H1 (cell line): ENCODE measurements at regions not wholly inside any gene's neighbourhood (a gene's known extent, or its start where the extent isn't known, plus 50 kb on each side); places are given as distances from the start of the nearest gene placed in this dataset.

Experiments
- CTCF ChIA-PET: fragments of 300-600 bp; sonication (Branson Sonifier 250); formaldehyde crosslinking; loops from one replicate; lab custom pipeline; 2021; ENCODE audit not compliant: partially characterized antibody; lab: Charles Lee
- POLR2A ChIA-PET: fragments of 300-600 bp; sonication (Branson Sonifier 250); formaldehyde crosslinking; loops from one replicate; lab custom pipeline; 2021; ENCODE audit warnings: inconsistent platforms; ENCODE audit not compliant: partially characterized antibody; lab: Charles Lee
- DNase-seq, 2 experiments: peaks; one replicate each; pipeline versions ENCODE4 v3.0.0 to v3.0.0-alpha.2; 2010 to 2022; ENCODE audit warnings: low spot score in 2 of 2, low read depth in 1 of 2, mixed read lengths in 1 of 2
- FAIRE-seq: peaks from 2 replicates; lab custom pipeline; 2011; peaks lifted over from hg19 to GRCh38; lab: Jason Lieb, UNC
- H2AFZ ChIP-seq: 2 replicates; pipeline ENCODE4 v1.8.1; 2012; ENCODE audit warnings: low read length, inconsistent platforms
- H2AK5ac ChIP-seq: 2 replicates; pipeline ENCODE4 v1.6.1; 2013; ENCODE audit warnings: low read depth, low read length
- H2BK120ac ChIP-seq: replicated peaks from 2 replicates; pipeline ENCODE3; 2013; ENCODE audit warnings: low read depth, low read length, inconsistent platforms
- H2BK12ac ChIP-seq: 2 replicates; pipeline ENCODE4 v1.6.1; 2013; ENCODE audit warnings: low read depth, low read length
- H2BK15ac ChIP-seq: 2 replicates; pipeline ENCODE4 v1.6.1; 2013; ENCODE audit warnings: low read length
- H2BK20ac ChIP-seq: 2 replicates; pipeline ENCODE4 v1.6.1; 2013; ENCODE audit warnings: low read length
- H2BK5ac ChIP-seq: 2 replicates; pipeline ENCODE4 v1.6.1; 2013; ENCODE audit warnings: low read depth, low read length
- H3K14ac ChIP-seq: 2 replicates; pipeline ENCODE4 v1.6.1; 2013; ENCODE audit warnings: inconsistent platforms; ENCODE audit not compliant: insufficient read length
- H3K18ac ChIP-seq: 2 replicates; pipeline ENCODE4 v1.6.1; 2013; ENCODE audit warnings: low read length; ENCODE audit errors: extremely low read depth
- H3K23ac ChIP-seq: 2 replicates; pipeline ENCODE4 v1.6.1; 2013; ENCODE audit warnings: inconsistent platforms; ENCODE audit not compliant: insufficient read length
- H3K23me2 ChIP-seq: 2 replicates; pipeline ENCODE4 v1.6.1; 2013; ENCODE audit warnings: low read depth, low read length
- H3K27ac ChIP-seq: 2 replicates; pipeline ENCODE4 v1.6.1; 2011; ENCODE audit warnings: low read depth, low read length, inconsistent platforms
- H3K27me3 ChIP-seq, 4 experiments: replicated peaks in 1 of 4; 1 replicate in 1 of 4; 2 replicates in 3 of 4; pipeline versions ENCODE4 v1.6.1 to v1.8.1; 2011 to 2013; ENCODE audit warnings: low read length in 3 of 4, mild to moderate bottlenecking in 3 of 4, inconsistent platforms in 2 of 4, mixed read lengths in 2 of 4, moderate library complexity in 1 of 4; ENCODE audit not compliant: control insufficient read depth in 3 of 4, insufficient read depth in 3 of 4; ENCODE audit errors: extremely low read depth in 1 of 4
- H3K36me3 ChIP-seq, 4 experiments: 2 replicates each; pipeline versions ENCODE4 v1.6.1 to v1.8.1; 2011 to 2013; ENCODE audit warnings: mild to moderate bottlenecking in 4 of 4, low read length in 3 of 4, moderate library complexity in 2 of 4, control low read depth in 1 of 4, inconsistent platforms in 1 of 4; ENCODE audit not compliant: insufficient read depth in 4 of 4, control insufficient read depth in 2 of 4
- H3K4ac ChIP-seq: replicated peaks from 2 replicates; pipeline ENCODE3; 2013; ENCODE audit warnings: low read length, low read depth, mixed read lengths, inconsistent platforms; ENCODE audit not compliant: insufficient read length
- H3K4me1 ChIP-seq, 4 experiments: replicated peaks in 1 of 4; 1 replicate in 1 of 4; 2 replicates in 3 of 4; pipeline versions ENCODE4 v1.6.1 to v1.8.1; 2011 to 2013; ENCODE audit warnings: low read length in 3 of 4, inconsistent platforms in 2 of 4, mixed read lengths in 1 of 4; ENCODE audit not compliant: insufficient read depth in 4 of 4, control insufficient read depth in 3 of 4
- H3K4me2 ChIP-seq, 2 experiments: 2 replicates each; pipeline versions ENCODE4 v1.6.1 to v1.8.1; 2011 to 2013; ENCODE audit warnings: low read depth in 2 of 2, low read length in 2 of 2, control low read depth in 1 of 2, inconsistent platforms in 1 of 2, mild to moderate bottlenecking in 1 of 2; ENCODE audit not compliant: insufficient read depth in 1 of 2
- H3K4me3 ChIP-seq, 4 experiments: fragments of 200-600, 300-600 bp in 1 of 4; sonication (generic), shearing (Covaris generic), sonication (Bioruptor Twin) in 1 of 4; 2 replicates each; pipeline versions ENCODE4 v1.5.1 to v1.8.1; 2011 to 2016; ENCODE audit warnings: low read length in 4 of 4, low read depth in 3 of 4, control low read depth in 2 of 4, inconsistent platforms in 2 of 4, mild to moderate bottlenecking in 2 of 4, mixed read lengths in 1 of 4, moderate library complexity in 1 of 4; ENCODE audit not compliant: insufficient read depth in 2 of 4; ENCODE audit errors: extremely low read depth in 1 of 4
- H3K56ac ChIP-seq: replicated peaks from 2 replicates; pipeline ENCODE3; 2013; ENCODE audit warnings: low read depth, mild to moderate bottlenecking, mixed read lengths, low read length, inconsistent platforms; ENCODE audit not compliant: insufficient read length
- H3K79me1 ChIP-seq: 2 replicates; pipeline ENCODE4 v1.6.1; 2013; ENCODE audit warnings: low read depth, low read length, control low read depth
- H3K79me2 ChIP-seq, 2 experiments: 2 replicates each; pipeline versions ENCODE4 v1.6.1 to v1.8.1; 2012 to 2013; ENCODE audit warnings: low read length in 2 of 2, mild to moderate bottlenecking in 2 of 2, inconsistent platforms in 1 of 2; ENCODE audit not compliant: insufficient read depth in 2 of 2, control insufficient read depth in 1 of 2
- H3K9ac ChIP-seq, 4 experiments: replicated peaks in 1 of 4; 1 replicate in 1 of 4; 2 replicates in 3 of 4; pipeline versions ENCODE4 v1.6.1 to v1.8.1; 2011 to 2013; ENCODE audit warnings: low read depth in 3 of 4, low read length in 3 of 4, control low read depth in 2 of 4, mild to moderate bottlenecking in 2 of 4, moderate library complexity in 2 of 4, inconsistent platforms in 1 of 4; ENCODE audit errors: extremely low read depth in 1 of 4
- H3K9me3 ChIP-seq, 2 experiments: 2 replicates each; pipeline versions ENCODE4 v1.6.1 to v1.8.1; 2012 to 2013; ENCODE audit warnings: mild to moderate bottlenecking in 2 of 2, moderate library complexity in 2 of 2, control low read depth in 1 of 2, inconsistent platforms in 1 of 2, low read depth in 1 of 2, low read length in 1 of 2, mixed read lengths in 1 of 2; ENCODE audit not compliant: insufficient read depth in 2 of 2
- H4K20me1 ChIP-seq, 2 experiments: replicated peaks in 1 of 2; 2 replicates each; pipeline versions ENCODE3 to v1.8.1; 2011 to 2013; ENCODE audit warnings: inconsistent platforms in 2 of 2, low read length in 2 of 2, mild to moderate bottlenecking in 1 of 2; ENCODE audit not compliant: insufficient read depth in 2 of 2, control insufficient read depth in 1 of 2
- H4K5ac ChIP-seq: 2 replicates; pipeline ENCODE4 v1.6.1; 2013; ENCODE audit warnings: low read length, low read depth, mixed read lengths, inconsistent platforms; ENCODE audit not compliant: insufficient read length
- H4K8ac ChIP-seq: 2 replicates; pipeline ENCODE4 v1.8.0; 2013; ENCODE audit warnings: mild to moderate bottlenecking, moderate library complexity, low read length, inconsistent platforms; ENCODE audit not compliant: insufficient read depth; ENCODE audit errors: extremely low read depth
- H4K91ac ChIP-seq: replicated peaks from 2 replicates; pipeline ENCODE3; 2013; ENCODE audit warnings: low read length, mixed read lengths, inconsistent platforms; ENCODE audit not compliant: insufficient read length
- ASH2L ChIP-seq: fragments of 200-600, 300-600 bp; sonication (generic); IDR thresholded peaks from one replicate; pipeline ENCODE4 v1.7.1; 2017; ENCODE audit warnings: low read length
- BCL11A ChIP-seq, 2 experiments: IDR thresholded peaks; one replicate each; pipeline ENCODE4 v1.6.1; 2011; ENCODE audit warnings: low read depth in 2 of 2, low read length in 2 of 2, mild to moderate bottlenecking in 2 of 2
- CBX8 ChIP-seq: fragments of 300-800, 300-1000 bp; sonication (generic); IDR thresholded peaks from 2 replicates; pipeline ENCODE4 v1.7.1; 2016; ENCODE audit warnings: low read depth, low read length, borderline replicate concordance
- CTBP2 ChIP-seq: IDR thresholded peaks from 2 replicates; pipeline ENCODE4 v1.7.0; 2011; ENCODE audit warnings: borderline replicate concordance, mild to moderate bottlenecking, moderate library complexity, mixed read lengths, low read length; ENCODE audit not compliant: insufficient read depth, insufficient read length
- HDAC6 ChIP-seq: IDR thresholded peaks from one replicate; pipeline ENCODE4 v1.7.1; 2012; ENCODE audit warnings: low read depth, mild to moderate bottlenecking, inconsistent platforms, low read length, moderate library complexity
- RFX5 ChIP-seq: IDR thresholded peaks from 2 replicates; pipeline ENCODE4 v1.6.1; 2011; ENCODE audit warnings: low read depth, low read length, improper control_type of control experiment, borderline replicate concordance
- SIRT6 ChIP-seq: IDR thresholded peaks from one replicate; pipeline ENCODE4 v1.7.1; 2012; ENCODE audit warnings: low read length, inconsistent platforms
- YY1 ChIP-seq: IDR thresholded peaks from 2 replicates; pipeline ENCODE4 v1.6.1; 2011; ENCODE audit warnings: low read depth, mild to moderate bottlenecking, low read length
- WGBS, 2 experiments: shearing (Covaris generic) in 1 of 2; methylation state at CpG; one replicate each; pipeline versions ENCODE4 v1.1.6 to v1.1.7; 2013 to 2015; ENCODE audit warnings: low lambda C conversion rate in 2 of 2, mixed read lengths in 2 of 2, inconsistent platforms in 1 of 2, low coverage in 1 of 2, missing lambda C conversion rate in 1 of 2; ENCODE audit not compliant: insufficient replicate concordance in 2 of 2, insufficient coverage in 1 of 2, insufficient read length in 1 of 2; ENCODE audit errors: extremely low coverage in 1 of 2, missing lambda C conversion rate in 1 of 2; 5-methylcytosine and 5-hydroxymethylcytosine counted together
- TF ChIP-seq, protein P1 (sequence below), 3 experiments: IDR thresholded peaks; 1 replicate in 2 of 3; 2 replicates in 1 of 3; pipeline versions ENCODE4 v1.5.1 to v1.6.1; 2011; ENCODE audit warnings: low read length in 3 of 3, mild to moderate bottlenecking in 3 of 3, inconsistent platforms in 2 of 3, low read depth in 1 of 3, moderate library complexity in 1 of 3; ENCODE audit not compliant: insufficient read depth in 1 of 3; ENCODE audit errors: control extremely low read depth in 1 of 3
- TF ChIP-seq, protein P2 (sequence below): IDR thresholded peaks from 2 replicates; pipeline ENCODE4 v1.6.1; 2012; ENCODE audit warnings: inconsistent platforms

DNA sequence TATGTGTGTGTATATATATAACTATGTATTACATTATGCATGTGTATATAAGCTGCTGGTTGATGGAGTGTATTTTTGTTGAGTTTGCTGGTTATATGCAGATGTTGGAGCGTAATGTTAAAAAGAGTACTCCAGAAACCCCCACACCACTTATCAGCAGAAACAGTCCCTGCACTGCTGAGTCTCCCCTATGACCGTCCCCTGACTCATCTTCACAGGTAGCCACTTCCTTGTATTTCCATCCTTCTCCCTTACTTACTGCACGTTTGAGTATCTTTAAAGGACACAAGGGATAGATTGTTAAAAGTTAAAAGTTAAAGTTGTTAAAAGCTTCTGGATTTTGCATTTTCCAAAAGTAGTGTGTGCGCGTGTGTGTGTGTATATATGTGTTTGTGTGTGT, 853.9 kb upstream of the EEF2KMT start:
- Histone ChIP-seq H3K23me2 (no peaks in the 10 kb centered on the region), H3K27me3 (no peaks in the 10 kb centered on the region), H3K4me2 (no peak overlapping the region), H2BK20ac (no peak overlapping the region), H3K79me2 (no peaks in the 10 kb centered on the region), H3K56ac (no peak overlapping the region), H3K36me3 (no peaks in the 10 kb centered on the region), H3K27ac (no peak overlapping the region), H3K4ac (no peak overlapping the region), H2AFZ (no peak overlapping the region), H3K9ac (no peak overlapping the region), H4K8ac (no peak overlapping the region), H2BK120ac (no peak overlapping the region), H3K4me3 (no peak overlapping the region), H2BK5ac (no peak overlapping the region), H3K4me1 (no peaks in the 10 kb centered on the region), H4K5ac (no peak overlapping the region), H2BK15ac (no peak overlapping the region), H2BK12ac (no peak overlapping the region), H3K9me3 (no peaks in the 10 kb centered on the region), H3K79me1 (no peaks in the 10 kb centered on the region), H4K20me1 (no peaks in the 10 kb centered on the region), H4K91ac (no peak overlapping the region), H3K14ac (no peak overlapping the region), H3K18ac (no peak overlapping the region), H3K23ac (no peak overlapping the region), H2AK5ac (no peak overlapping the region)
- ChIA-PET POLR2A (no interaction called here), CTCF (interaction anchor here (0.9 to 1.2 kb wide), 2 partner anchors 130 to 214 kb away, joined by 3 read pairs; no protein-coding TSS in a partner anchor)
- WGBS, 2 experiments = 94% methylated on average over 5 of the region's 5 CpGs; no CpG with 5 or more reads in 1 of the 2 experiments
- FAIRE-seq (no peak), DNase-seq (no peak)
- TF ChIP-seq YY1 (no peak), CBX8 (no peak), HDAC6 (no peak), ASH2L (no peak), CTBP2 (no peak), BCL11A (IDR thresholded peaks at IDR 0.05; ENCODE audit: low read depth in 2 of 2, low read length in 2 of 2) (no peak), RFX5 (no peak), SIRT6 (no peak)
- TF ChIP-seq, protein P1, sequence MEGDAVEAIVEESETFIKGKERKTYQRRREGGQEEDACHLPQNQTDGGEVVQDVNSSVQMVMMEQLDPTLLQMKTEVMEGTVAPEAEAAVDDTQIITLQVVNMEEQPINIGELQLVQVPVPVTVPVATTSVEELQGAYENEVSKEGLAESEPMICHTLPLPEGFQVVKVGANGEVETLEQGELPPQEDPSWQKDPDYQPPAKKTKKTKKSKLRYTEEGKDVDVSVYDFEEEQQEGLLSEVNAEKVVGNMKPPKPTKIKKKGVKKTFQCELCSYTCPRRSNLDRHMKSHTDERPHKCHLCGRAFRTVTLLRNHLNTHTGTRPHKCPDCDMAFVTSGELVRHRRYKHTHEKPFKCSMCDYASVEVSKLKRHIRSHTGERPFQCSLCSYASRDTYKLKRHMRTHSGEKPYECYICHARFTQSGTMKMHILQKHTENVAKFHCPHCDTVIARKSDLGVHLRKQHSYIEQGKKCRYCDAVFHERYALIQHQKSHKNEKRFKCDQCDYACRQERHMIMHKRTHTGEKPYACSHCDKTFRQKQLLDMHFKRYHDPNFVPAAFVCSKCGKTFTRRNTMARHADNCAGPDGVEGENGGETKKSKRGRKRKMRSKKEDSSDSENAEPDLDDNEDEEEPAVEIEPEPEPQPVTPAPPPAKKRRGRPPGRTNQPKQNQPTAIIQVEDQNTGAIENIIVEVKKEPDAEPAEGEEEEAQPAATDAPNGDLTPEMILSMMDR (IDR thresholded peaks at IDR 0.05; ENCODE audit: control extremely low read depth in 1 of 3, insufficient read depth in 1 of 3, low read depth in 1 of 3, low read length in 3 of 3) = no peak
- TF ChIP-seq, protein P2, sequence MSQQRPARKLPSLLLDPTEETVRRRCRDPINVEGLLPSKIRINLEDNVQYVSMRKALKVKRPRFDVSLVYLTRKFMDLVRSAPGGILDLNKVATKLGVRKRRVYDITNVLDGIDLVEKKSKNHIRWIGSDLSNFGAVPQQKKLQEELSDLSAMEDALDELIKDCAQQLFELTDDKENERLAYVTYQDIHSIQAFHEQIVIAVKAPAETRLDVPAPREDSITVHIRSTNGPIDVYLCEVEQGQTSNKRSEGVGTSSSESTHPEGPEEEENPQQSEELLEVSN = no peak
